Peyer's patch (tissue), 4 donors: ENCODE measurements at regions not wholly inside any gene's neighbourhood (a gene's known extent, or its start where the extent isn't known, plus 50 kb on each side); places are given as distances from the start of the nearest gene placed in this dataset.
"Not testable (repeated sequence)": the region's sequence is repeated elsewhere in the genome, so short reads cannot be mapped to it uniquely, and the experiment has no call there.

Source experiments
- CTCF ChIP-seq, 6 experiments: fragments of 450-650 bp in 4 of 6; fragments of 200-600 bp in 2 of 6; sonication (generic) in 1 of 6; IDR thresholded peaks; one replicate each; pipeline ENCODE4 v1.5.1; 2017 to 2019; ENCODE audit warnings: antibody characterized with exemption in 6 of 6, mild to moderate bottlenecking in 3 of 6, moderate library complexity in 1 of 6
- POLR2A ChIP-seq, 2 donors: fragments of 450-650 bp; IDR thresholded peaks; one replicate each; pipeline ENCODE4 v1.5.1; 2017; ENCODE audit warnings: antibody characterized with exemption in 2 of 2, mild to moderate bottlenecking in 2 of 2, moderate library complexity in 2 of 2

GRCh38 chr14:106470028-106470427, 943.6 kb downstream of the TMEM121 start:
- not testable (repeated sequence) for TF ChIP-seq CTCF, POLR2A (IDR thresholded peaks at IDR 0.05)
